Type B pancreatic cell (in vitro differentiated cells): ENCODE measurements at regions not wholly inside any gene's neighbourhood (a gene's known extent, or its start where the extent isn't known, plus 50 kb on each side); places are given as distances from the start of the nearest gene placed in this dataset.

Experiments used
- DNase-seq: peaks from one replicate; pipeline ENCODE4 v3.0.0; 2021; ENCODE audit warnings: mixed read lengths; ENCODE audit not compliant: unreplicated experiment; ENCODE audit errors: extremely low spot score
- H3K27ac Mint-ChIP-seq: 2 replicates; pipeline ENCODE4 v1.8.0; 2021; ENCODE audit warnings: mild to moderate bottlenecking, mixed read lengths
- H3K27me3 Mint-ChIP-seq: 2 replicates; pipeline ENCODE4 v1.8.0; 2021; ENCODE audit warnings: mixed read lengths
- H3K36me3 Mint-ChIP-seq: 2 replicates; pipeline ENCODE4 v1.8.0; 2021; ENCODE audit warnings: mixed read lengths
- H3K4me1 Mint-ChIP-seq: one replicate; pipeline ENCODE4 v1.8.0; 2021; ENCODE audit warnings: mixed read lengths; ENCODE audit not compliant: unreplicated experiment
- H3K4me3 Mint-ChIP-seq: 2 replicates; pipeline ENCODE4 v1.8.0; 2021; ENCODE audit warnings: mild to moderate bottlenecking, mixed read lengths
- H3K9me3 Mint-ChIP-seq: 2 replicates; pipeline ENCODE4 v1.8.0; 2021; ENCODE audit warnings: mixed read lengths
- CTCF ChIP-seq: fragments of 200-600 bp; sonication (generic); conservative IDR thresholded peaks from 2 replicates; pipeline ENCODE4 v1.5.0; 2021; ENCODE audit warnings: antibody characterized with exemption, mild to moderate bottlenecking

GRCh38 chr16:87138316-87138715 lies 178.9 kb downstream of the C16orf95 start:
- H3K4me1 Mint-ChIP-seq: peaks cover 18% of the 10 kb centered on the region
- DNase-seq: no peak
- H3K9me3 Mint-ChIP-seq: peaks cover 4% of the 10 kb centered on the region
- H3K4me3 Mint-ChIP-seq: no peak overlapping the region
- H3K36me3 Mint-ChIP-seq: no peaks in the 10 kb centered on the region
- H3K27me3 Mint-ChIP-seq: peaks cover 9% of the 10 kb centered on the region
- H3K27ac Mint-ChIP-seq: no peak overlapping the region
- no peak for TF ChIP-seq CTCF

- Mint-ChIP-seq H3K9me3 (peaks cover 2% of the 10 kb centered on the region), H3K36me3 (no peaks in the 10 kb centered on the region), H3K27me3 (peaks cover 7% of the 10 kb centered on the region), H3K4me3 (no peak overlapping the region), H3K27ac (no peak overlapping the region), H3K4me1 (peaks cover 13% of the 10 kb centered on the region)
- DNase-seq: no peak
- no peak for TF ChIP-seq CTCF
These were observed 178.4 kb downstream of the C16orf95 start for GRCh38 chr16:87138738-87139267.

GRCh38 chr16:87140211-87141200 lies 176.7 kb downstream of the C16orf95 start:
- no peaks in the 10 kb centered on the region for H3K27me3 Mint-ChIP-seq

GRCh38 chr16:87141402-87141801 lies 175.8 kb downstream of the C16orf95 start:
- H3K9me3 Mint-ChIP-seq: no peaks in the 10 kb centered on the region
- no peak for TF ChIP-seq CTCF

More at GRCh38 chr16:87140211-87141200, 176.7 kb downstream of the C16orf95 start:
- H3K36me3 Mint-ChIP-seq: no peaks in the 10 kb centered on the region
- no peak overlapping the region for H3K27ac Mint-ChIP-seq
- H3K4me3 Mint-ChIP-seq: no peak overlapping the region
- no peaks in the 10 kb centered on the region for H3K9me3 Mint-ChIP-seq
- no peak for DNase-seq
- peaks cover 14% of the 10 kb centered on the region for H3K4me1 Mint-ChIP-seq
- no peak for TF ChIP-seq CTCF

GRCh38 chr16:87143661-87144121 lies 173.5 kb downstream of the C16orf95 start:
- TF ChIP-seq CTCF: no peak
- H3K36me3 Mint-ChIP-seq: no peaks in the 10 kb centered on the region
- peaks cover 18% of the 10 kb centered on the region for H3K4me1 Mint-ChIP-seq
- H3K27ac Mint-ChIP-seq: no peak overlapping the region
- peaks cover 2% of the 10 kb centered on the region for H3K9me3 Mint-ChIP-seq
- H3K27me3 Mint-ChIP-seq: no peaks in the 10 kb centered on the region
- no peak overlapping the region for H3K4me3 Mint-ChIP-seq
- no peak for DNase-seq

More at GRCh38 chr16:87141402-87141801, 175.8 kb downstream of the C16orf95 start:
- no peak overlapping the region for H3K4me3 Mint-ChIP-seq
- H3K27me3 Mint-ChIP-seq: no peaks in the 10 kb centered on the region
- H3K27ac Mint-ChIP-seq: no peak overlapping the region
- peaks cover 14% of the 10 kb centered on the region for H3K4me1 Mint-ChIP-seq
- no peak for DNase-seq
- H3K36me3 Mint-ChIP-seq: no peaks in the 10 kb centered on the region
